HG02970 (cell line): ENCODE measurements at regions not wholly inside any gene's neighbourhood (a gene's known extent, or its start where the extent isn't known, plus 50 kb on each side); places are given as distances from the start of the nearest gene placed in this dataset.

ENCODE experiments used
- ATAC-seq: cut with Tn5 transposase; IDR thresholded peaks from one replicate; pipeline ENCODE4 v1.9.1; 2021; ENCODE audit warnings: mild to moderate bottlenecking, moderate library complexity, moderate number of reproducible peaks; ENCODE audit not compliant: unreplicated experiment, low FRiP score

DNA sequence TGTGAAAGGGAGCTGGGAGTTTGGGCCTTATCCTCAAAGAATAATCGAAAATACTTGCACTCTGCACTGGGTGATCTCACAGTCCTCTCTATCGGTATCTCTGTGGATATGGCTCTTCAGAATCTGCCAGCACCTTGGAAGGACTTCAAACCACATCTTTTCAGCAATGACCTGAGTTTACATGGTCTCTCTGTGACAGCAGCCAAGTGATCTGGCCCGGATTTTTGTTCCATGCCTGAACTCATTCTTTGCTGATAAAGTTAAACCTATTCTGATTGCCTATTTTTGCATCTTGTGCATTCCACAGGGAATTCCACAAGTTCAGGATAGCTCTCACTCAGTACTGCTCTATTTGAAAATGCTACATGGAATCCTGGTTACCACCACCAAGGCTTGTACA, 98.9 kb downstream of the HDGFL1 start:
- no peak for ATAC-seq

DNA sequence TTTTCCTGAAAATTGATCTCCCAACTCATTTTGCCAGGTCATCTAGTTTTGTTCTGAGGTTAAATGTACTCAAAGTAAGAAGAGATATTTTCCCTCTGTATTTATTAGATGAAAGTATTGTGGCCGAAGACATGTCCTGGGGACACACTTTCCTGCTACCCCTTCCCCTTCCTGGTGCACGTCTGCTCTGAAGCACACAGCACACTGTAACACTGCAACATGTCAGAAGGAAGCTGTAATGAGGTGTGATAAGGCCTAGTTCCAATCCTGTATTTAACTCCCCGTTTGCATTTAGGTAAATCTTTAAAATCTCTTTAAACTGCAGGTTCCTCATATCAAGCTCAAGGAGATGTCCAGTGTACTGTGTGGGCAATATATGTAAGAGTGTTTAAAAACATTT, 99.4 kb downstream of the HDGFL1 start:
- no peak for ATAC-seq

DNA sequence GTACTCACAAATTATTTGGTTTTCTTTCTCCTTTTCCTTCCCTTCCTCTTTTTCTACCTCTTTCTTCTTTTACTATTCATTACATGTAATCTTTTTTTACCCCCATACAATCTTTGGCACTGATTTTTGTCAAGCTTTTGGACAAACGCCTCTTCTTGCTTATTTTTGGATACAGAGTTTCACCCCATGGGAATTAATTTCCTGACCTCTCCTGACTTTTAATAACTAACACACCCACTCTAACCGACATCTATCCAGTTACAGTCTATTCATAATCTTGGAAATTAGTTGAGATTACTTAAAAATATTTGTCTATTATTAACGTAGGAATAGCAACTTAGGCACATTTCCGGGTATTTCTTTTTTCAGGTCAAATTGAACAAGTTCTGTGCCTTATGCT, 101.2 kb downstream of the HDGFL1 start:
- ATAC-seq, result no peak

DNA sequence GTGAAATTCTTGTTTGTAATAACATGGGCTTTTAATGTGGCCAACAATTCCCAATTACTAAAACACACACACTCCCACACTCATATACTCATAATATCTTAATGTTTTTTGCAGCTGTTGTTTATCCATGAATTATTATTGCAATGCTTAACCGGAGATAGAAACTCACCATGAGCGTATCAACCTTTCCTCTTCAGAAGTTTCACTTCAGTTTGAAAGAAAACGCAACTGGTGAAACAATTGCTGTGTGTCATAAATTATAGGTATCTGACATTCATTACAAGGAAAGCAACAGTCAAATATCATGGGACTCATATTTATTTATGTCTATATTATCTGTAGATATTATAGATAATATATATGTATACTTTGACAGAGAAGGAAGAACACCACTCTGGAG, 104.1 kb downstream of the HDGFL1 start:
- no peak for ATAC-seq

DNA sequence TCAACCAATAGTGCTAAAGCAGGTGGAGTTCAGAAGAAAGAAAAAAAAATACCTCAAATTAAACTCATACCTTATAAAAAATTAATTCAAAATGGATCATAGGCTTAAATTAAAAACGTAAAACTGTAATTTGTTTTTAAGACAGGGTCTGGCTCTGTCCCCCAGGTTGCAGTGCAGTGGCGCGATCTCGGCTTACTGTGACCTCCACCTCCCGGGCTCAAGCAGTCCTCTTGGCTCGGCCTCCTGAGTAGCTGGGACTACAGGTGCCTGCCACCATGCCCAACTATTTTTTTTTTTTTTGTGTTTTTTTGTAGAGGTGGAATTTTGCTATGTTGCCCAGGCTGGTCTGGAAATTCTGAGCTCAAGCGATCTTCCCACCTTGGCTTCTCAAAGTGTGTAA, 111.6 kb downstream of the HDGFL1 start:
- no peak for ATAC-seq

DNA sequence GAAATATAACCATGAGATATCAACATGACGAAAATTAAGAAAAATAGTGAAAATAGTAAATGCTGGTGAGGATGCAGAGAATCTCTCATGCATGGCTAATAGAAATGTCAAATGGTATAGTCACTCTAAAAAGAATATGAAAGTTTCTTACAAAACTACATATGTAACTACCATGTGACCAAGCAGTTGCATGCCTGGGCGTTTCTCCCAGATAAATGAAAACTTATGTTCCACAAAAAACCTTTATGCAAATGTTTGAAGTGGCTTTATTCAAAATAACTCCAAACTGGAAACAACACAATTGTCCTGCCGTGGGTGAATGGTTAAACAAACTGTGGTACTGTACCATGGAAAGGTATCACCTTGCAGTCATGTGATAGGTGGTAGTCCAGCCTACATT, 112.4 kb downstream of the HDGFL1 start:
- no peak for ATAC-seq

DNA sequence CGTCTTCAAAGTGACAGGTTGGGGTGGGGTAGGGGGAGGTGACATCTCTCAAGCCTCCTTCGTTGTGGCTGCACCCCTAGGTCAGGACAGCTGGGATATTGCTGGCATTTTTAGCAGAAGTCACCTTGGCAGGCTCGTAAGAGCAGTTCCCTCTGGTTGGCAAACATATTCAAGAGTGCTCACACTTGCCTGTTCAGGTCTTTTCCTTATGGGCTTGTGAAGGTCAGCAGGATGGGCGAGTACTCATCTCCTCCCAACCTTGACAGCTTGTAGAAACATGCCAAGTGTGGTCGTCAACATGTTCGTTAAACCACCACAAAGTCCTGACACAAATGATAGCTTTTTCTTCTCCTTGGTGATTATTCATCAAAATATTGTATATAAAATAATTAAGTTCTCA, 113.6 kb downstream of the HDGFL1 start:
- ATAC-seq, result no peak

DNA sequence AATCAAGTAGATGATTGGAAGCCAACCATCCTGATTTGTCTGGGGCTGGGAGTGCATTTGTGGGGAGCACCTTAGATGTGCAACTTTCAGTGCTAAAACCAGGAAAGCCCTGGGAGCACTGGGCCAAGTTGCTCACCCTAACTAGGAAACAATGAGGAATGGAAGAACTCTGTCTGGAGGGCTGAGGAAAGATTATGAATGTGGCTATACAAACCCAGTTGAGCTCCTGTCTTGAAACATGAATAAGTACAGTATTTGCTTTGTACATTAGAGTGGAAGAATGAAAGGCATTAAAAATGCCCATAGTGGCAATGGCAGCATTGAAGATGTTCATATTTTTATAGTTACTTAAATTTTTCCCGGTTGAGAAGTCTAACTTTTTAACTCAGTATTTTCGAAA, 121.1 kb downstream of the HDGFL1 start:
- no peak for ATAC-seq

DNA sequence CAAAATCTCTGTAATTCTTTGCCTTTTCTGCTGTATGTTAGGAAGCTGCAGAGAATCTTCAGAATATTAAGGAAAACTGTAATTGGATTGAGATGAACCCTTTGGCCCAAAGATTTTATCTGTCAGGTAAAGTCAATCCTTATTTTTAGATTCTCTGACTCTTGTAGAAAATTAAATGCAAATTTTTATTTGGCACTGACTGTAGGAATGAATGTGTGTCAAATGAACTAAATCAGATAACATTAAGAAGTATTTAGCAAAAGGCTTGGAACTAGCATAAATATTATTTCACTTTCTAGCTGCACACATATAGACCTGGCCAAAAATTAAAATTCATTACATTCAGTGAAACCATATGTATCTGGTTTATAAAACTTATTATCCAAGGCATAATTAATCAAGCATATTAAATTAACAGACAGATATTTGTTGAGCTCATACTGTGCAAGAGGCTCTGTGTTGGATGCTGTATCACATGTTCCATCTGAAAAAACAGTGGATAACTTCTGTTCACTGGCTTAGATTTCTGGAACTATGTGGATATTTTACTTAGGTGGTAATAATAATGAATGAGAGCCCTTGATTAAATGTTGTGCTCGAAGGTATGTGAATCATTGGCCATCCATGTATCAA, 124.8 kb downstream of the HDGFL1 start:
- ATAC-seq, result no peak

DNA sequence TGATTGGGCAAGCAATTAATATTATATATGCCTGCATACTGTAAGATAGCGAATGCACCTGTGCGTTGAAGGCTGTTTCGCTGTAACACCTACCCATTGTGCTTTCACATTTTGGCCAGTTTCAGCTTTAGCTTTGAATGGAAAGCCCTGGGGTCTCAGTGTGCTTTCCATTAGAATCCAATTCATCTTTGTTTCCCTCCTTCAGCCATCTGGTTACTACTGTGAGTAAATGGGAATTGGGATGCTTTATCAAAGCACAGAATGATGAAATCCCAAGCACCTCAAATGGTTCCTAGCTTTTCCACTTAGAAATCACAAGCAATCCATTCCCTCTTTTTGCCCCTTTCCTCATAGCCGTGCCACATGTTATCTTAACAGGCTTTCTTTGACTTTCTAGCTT, 127.1 kb downstream of the HDGFL1 start:
- no peak for ATAC-seq

DNA sequence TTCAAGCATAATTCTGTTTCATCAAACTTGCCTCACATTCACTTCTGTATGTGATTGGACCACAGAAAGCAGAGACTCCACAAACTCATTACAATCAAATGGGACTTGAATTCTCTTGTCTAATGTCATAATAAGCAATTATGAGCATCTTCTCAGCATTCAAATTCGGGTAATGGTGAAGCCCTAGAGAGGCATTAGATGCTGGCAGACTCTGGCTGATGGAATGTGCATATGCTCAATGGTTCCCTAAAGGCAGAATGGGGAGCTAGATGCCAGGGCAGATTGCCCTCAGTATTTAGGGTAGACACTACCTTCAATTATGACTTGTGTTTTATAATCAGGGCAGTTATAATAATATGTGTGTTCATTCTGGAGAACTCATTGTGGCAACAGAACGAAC, 127.9 kb downstream of the HDGFL1 start:
- no peak for ATAC-seq

DNA sequence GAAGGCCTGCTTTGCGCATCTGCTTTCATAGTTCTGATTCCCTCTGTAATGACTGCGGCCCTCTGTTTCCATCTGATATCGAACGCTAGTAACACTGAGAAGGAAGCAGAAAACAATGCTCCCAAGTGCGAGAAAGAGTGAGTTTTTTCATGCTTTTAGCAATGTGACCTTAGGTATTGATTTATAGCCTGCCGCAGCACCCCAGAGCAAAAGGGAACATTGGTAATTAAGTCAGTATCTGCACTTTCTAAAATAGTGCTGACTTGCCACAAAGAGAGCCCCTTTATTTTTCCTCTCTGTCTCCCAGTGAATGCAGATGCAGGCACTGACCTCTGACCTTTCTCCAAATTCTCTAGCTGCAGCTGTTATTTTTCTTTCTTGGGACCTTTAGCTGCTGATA, 129.8 kb downstream of the HDGFL1 start:
- ATAC-seq, result no peak

DNA sequence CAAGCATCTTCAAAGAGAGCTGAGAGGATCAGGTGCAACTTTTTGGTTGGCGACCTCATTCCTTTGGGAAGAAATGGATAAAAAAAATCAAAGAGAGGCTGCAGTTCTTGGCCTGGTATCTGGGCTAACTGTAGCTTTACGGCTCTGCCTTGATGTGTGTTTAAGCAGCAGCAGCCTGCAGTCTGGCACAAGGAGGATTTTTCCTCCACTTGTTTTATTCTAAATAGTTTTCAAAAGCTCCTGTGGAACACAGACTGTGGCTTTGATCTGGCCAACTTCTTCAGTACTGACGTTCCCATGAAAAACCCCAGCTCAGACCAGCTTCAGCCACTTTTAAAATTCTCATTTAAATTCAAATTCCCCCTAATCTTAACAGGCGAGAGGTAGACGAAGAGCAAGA, 137.3 kb downstream of the HDGFL1 start:
- no peak for ATAC-seq

DNA sequence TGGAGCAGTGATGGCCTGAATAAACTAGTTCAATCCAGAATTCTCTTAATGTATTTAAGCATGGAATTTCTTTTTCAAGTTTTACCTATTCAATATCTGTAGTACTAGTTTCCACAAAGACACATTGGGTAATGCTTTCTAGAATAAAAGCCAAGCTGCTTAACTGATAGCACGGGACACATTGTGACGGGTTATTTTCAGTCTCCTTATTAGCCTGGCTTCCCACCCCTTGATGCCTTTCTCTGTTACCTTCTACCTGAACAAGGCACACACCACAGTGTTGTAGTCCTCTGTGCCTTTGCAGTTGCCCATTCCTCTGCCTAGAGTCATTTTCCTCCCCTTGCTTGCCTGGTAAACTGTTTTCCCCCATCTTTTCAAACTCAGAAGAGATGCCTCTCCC, 139.1 kb downstream of the HDGFL1 start:
- ATAC-seq, result no peak

DNA sequence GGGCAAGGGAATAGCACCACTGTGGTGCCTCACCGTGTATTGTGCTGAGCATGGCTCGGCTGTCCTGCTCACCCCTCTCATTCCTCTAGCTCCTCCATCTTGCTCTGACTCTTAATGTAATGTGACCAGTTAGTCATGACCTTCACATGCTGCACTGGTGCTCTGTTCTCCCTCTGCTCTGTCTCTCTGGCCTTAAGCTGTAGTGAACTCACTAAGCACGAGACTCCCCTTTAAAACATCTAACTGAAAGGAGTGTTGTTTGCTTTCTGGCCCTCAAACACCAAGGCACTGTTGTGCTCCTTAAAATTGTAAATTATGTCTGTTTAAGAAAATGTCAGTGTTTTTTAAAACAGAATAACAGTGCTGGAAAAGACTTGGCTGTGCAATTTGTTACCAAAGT, 140.4 kb downstream of the HDGFL1 start:
- no peak for ATAC-seq

DNA sequence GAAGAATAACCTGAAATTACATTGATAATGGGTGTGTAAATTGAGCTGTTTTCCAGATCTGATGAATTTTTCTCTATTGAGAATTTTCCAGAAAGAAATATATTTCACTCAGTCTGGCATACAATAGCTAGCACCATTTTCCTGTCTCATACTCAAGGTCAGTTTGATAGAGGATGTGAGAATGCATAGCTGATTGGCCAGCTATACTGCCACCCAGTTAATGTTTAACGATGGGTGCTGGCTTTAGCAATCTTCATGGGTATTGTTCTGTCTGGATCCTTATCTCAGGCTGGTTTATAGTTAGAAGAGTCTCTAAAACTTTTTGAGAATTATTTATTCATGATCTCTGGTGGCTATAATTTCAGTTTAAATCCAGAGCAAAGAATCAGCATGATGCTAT, 147.4 kb downstream of the HDGFL1 start:
- no peak for ATAC-seq

DNA sequence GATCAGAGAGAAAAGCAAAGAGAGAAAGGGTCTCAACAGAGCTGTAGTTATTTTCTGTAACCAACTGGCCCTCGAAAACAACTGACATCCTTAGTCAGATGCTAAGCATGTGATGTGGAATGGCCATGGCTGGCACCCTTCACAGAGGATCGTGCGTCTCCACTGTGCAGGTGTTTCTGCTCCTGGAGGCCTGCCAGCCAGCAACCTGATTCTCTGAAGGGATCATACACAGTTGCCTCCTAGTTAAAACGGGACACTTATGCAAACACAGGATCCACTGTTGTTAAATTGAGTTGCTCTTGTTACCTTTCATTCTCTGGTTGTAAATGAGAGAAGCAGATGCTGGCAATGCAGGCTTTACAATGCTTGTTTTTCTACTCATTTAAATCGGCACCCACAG, 148.5 kb downstream of the HDGFL1 start:
- ATAC-seq, result no peak

DNA sequence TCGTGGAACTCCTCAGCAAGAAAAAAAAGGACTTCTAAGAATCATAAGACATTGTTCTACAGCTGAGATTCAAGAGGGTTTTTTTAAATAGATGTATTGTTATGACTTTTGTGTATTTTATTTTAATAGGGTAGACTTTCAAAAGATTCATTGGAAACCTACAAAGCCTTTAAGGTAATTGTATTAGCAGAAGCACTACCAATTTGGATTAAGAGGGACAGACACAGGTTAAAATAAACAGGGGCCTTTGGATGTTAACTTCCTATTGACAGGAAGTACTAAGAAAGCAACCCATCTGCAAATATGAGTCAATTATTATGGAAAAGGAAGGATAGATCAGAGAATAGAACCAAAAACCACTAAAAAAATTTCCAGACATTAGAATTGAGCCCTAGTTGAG, 153.5 kb downstream of the HDGFL1 start:
- ATAC-seq, result no peak

DNA sequence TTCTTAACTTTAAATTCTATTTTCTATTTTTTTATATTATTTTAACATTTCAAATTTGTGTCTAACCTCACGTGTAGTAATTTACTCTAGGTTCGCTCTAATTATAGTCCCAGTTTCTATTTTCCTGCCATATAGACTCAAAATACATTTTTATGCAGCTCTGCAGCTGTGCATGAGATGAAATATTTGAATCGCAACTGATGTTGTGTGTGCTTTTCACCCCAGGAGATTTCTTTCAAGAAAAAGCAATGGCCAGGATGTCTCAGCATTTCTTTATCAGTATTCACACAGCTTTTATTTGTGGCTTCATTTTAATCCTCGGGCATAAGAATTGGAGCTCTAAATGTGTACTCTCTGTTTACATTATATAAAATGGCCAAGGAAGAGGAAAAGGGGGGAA, 157.6 kb downstream of the HDGFL1 start:
- no peak for ATAC-seq

DNA sequence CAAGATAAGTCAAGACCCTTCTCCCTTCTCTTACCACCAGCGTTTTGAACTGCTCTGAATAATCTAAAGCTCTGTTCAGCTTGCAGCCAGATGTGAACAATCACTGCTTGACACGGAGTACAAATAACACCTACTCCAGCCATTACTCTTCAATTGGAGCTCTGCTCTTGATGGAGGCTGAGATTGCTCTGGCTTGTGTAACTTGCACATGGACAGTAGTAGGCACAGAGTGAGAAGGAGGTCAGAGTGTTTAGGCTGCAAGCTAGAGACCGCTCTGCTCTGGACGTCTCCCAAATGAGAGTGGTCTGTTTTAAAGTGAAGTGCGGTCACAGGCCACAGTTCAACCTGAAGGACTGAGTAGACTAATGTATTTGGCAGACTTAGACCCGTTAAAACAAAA, 158.3 kb downstream of the HDGFL1 start:
- no peak for ATAC-seq

DNA sequence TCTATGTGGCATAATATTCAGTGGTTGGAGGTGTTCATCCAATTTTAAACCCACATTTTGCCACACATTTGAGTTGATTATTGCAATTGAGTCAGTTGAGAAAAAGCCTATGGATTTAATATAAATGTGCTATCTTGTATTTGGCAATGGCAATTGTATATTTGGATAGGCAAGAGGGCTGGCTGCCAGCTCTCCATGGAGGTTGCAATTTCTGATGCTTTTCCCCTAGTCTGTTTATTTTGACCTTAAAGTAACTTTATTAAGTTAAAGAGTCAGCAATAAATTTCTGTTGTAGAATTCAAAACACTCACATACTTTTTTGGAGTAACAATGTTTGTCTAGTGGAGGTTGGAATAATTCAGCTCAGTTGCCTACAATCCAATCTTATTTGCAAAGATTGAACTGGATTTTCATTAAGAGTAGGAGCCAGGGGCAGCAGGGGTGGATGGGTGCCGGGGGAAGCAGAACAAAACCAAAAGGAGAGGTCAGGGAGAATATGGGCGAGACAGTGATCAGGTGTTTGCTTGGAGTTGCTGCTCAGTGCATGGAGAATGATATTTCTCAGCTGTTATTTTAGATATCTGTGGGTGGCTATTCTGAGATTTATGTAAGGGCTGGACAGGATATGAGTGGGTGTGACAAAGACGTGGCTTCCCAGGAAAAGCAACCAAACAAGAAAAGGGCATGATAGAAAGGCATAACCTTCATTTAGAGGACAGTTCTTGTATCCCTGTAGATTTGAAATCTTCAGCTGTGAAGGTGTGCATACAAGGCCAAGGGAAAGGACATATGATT, 163.0 kb downstream of the HDGFL1 start:
- ATAC-seq, result no peak

DNA sequence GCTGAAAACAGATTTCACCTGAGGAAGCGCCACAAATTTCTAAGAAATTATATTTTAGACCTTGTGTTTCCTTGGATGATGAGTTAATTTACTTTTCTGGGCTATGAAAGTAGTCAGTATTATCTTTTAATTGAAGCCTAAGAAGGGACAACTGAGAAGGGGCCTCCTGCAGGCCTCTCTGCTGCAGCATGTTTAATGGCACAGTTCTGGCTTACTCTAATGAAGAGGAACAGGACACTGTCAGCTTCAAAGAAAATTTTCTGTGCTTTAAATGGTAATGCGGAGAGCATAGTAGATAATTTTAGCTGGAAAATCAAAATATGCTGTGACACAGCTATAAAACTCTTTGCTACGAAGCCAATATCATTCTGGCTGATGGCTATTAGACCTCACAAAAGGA, 167.4 kb downstream of the HDGFL1 start:
- no peak for ATAC-seq
